GM12891 (cell line): ENCODE measurements at regions not wholly inside any gene's neighbourhood (a gene's known extent, or its start where the extent isn't known, plus 50 kb on each side); places are given as distances from the start of the nearest gene placed in this dataset.

Experiments
- PAX5 ChIP-seq: IDR thresholded peaks from 2 replicates; pipeline ENCODE4 v1.6.1; 2011; ENCODE audit warnings: low read length, moderate library complexity, mild to moderate bottlenecking; ENCODE audit not compliant: insufficient read depth, severe bottlenecking
- POLR2A ChIP-seq: IDR thresholded peaks from 2 replicates; pipeline ENCODE4 v1.6.1; 2011; ENCODE audit warnings: low read depth, low read length, control low read depth
- POLR2AphosphoS5 ChIP-seq: IDR thresholded peaks from 2 replicates; pipeline ENCODE4 v1.6.1; 2011; ENCODE audit warnings: low read depth, low read length, control low read depth
- SPI1 ChIP-seq: IDR thresholded peaks from 2 replicates; pipeline ENCODE4 v1.6.1; 2011; ENCODE audit warnings: low read depth, low read length, control low read depth
- TAF1 ChIP-seq: IDR thresholded peaks from 2 replicates; pipeline ENCODE4 v1.6.1; 2011; ENCODE audit warnings: low read depth, low read length, control low read depth

DNA sequence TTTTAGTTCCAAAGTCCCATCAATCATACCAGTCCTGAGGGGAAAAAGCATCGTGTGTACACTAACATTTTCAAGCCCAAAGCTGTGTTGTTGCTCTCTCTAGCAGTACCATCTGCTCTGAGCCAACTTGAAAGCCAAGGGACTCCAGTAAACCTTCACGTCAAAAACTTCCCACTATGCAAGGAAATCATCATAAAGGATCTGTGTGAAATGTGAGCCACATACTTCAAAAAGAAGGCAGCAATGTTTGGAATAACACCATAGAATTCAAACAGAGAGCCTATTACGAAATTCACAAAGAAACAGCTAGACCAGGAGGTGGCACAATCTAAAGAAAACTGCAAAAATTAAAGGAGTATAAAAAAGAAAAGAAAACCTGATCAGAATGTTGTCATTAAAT lies 399.8 kb upstream of the EPHA7 start:
- TF ChIP-seq SPI1 (no peak), POLR2A (no peak), TAF1 (no peak), POLR2AphosphoS5 (no peak), PAX5 (no peak)
